H1 (cell line): ENCODE measurements at regions not wholly inside any gene's neighbourhood (a gene's known extent, or its start where the extent isn't known, plus 50 kb on each side); places are given as distances from the start of the nearest gene placed in this dataset.

Experiments used
- CTCF ChIA-PET: fragments of 300-600 bp; sonication (Branson Sonifier 250); formaldehyde crosslinking; loops from one replicate; lab custom pipeline; 2021; ENCODE audit not compliant: partially characterized antibody; lab: Charles Lee
- POLR2A ChIA-PET: fragments of 300-600 bp; sonication (Branson Sonifier 250); formaldehyde crosslinking; loops from one replicate; lab custom pipeline; 2021; ENCODE audit warnings: inconsistent platforms; ENCODE audit not compliant: partially characterized antibody; lab: Charles Lee
- DNase-seq, 2 experiments: peaks; one replicate each; pipeline versions ENCODE4 v3.0.0 to v3.0.0-alpha.2; 2010 to 2022; ENCODE audit warnings: low spot score in 2 of 2, low read depth in 1 of 2, mixed read lengths in 1 of 2
- FAIRE-seq: peaks from 2 replicates; lab custom pipeline; 2011; peaks lifted over from hg19 to GRCh38; lab: Jason Lieb, UNC
- H2AFZ ChIP-seq: 2 replicates; pipeline ENCODE4 v1.8.1; 2012; ENCODE audit warnings: low read length, inconsistent platforms
- H2AK5ac ChIP-seq: 2 replicates; pipeline ENCODE4 v1.6.1; 2013; ENCODE audit warnings: low read depth, low read length
- H2BK120ac ChIP-seq: replicated peaks from 2 replicates; pipeline ENCODE3; 2013; ENCODE audit warnings: low read depth, low read length, inconsistent platforms
- H2BK12ac ChIP-seq: 2 replicates; pipeline ENCODE4 v1.6.1; 2013; ENCODE audit warnings: low read depth, low read length
- H2BK15ac ChIP-seq: 2 replicates; pipeline ENCODE4 v1.6.1; 2013; ENCODE audit warnings: low read length
- H2BK20ac ChIP-seq: 2 replicates; pipeline ENCODE4 v1.6.1; 2013; ENCODE audit warnings: low read length
- H2BK5ac ChIP-seq: 2 replicates; pipeline ENCODE4 v1.6.1; 2013; ENCODE audit warnings: low read depth, low read length
- H3K14ac ChIP-seq: 2 replicates; pipeline ENCODE4 v1.6.1; 2013; ENCODE audit warnings: inconsistent platforms; ENCODE audit not compliant: insufficient read length
- H3K18ac ChIP-seq: 2 replicates; pipeline ENCODE4 v1.6.1; 2013; ENCODE audit warnings: low read length; ENCODE audit errors: extremely low read depth
- H3K23ac ChIP-seq: 2 replicates; pipeline ENCODE4 v1.6.1; 2013; ENCODE audit warnings: inconsistent platforms; ENCODE audit not compliant: insufficient read length
- H3K23me2 ChIP-seq: 2 replicates; pipeline ENCODE4 v1.6.1; 2013; ENCODE audit warnings: low read depth, low read length
- H3K27ac ChIP-seq: 2 replicates; pipeline ENCODE4 v1.6.1; 2011; ENCODE audit warnings: low read depth, low read length, inconsistent platforms
- H3K27me3 ChIP-seq, 4 experiments: replicated peaks in 1 of 4; 1 replicate in 1 of 4; 2 replicates in 3 of 4; pipeline versions ENCODE4 v1.6.1 to v1.8.1; 2011 to 2013; ENCODE audit warnings: low read length in 3 of 4, mild to moderate bottlenecking in 3 of 4, inconsistent platforms in 2 of 4, mixed read lengths in 2 of 4, moderate library complexity in 1 of 4; ENCODE audit not compliant: control insufficient read depth in 3 of 4, insufficient read depth in 3 of 4; ENCODE audit errors: extremely low read depth in 1 of 4
- H3K36me3 ChIP-seq, 4 experiments: 2 replicates each; pipeline versions ENCODE4 v1.6.1 to v1.8.1; 2011 to 2013; ENCODE audit warnings: mild to moderate bottlenecking in 4 of 4, low read length in 3 of 4, moderate library complexity in 2 of 4, control low read depth in 1 of 4, inconsistent platforms in 1 of 4; ENCODE audit not compliant: insufficient read depth in 4 of 4, control insufficient read depth in 2 of 4
- H3K4ac ChIP-seq: replicated peaks from 2 replicates; pipeline ENCODE3; 2013; ENCODE audit warnings: low read length, low read depth, mixed read lengths, inconsistent platforms; ENCODE audit not compliant: insufficient read length
- H3K4me1 ChIP-seq, 4 experiments: replicated peaks in 1 of 4; 1 replicate in 1 of 4; 2 replicates in 3 of 4; pipeline versions ENCODE4 v1.6.1 to v1.8.1; 2011 to 2013; ENCODE audit warnings: low read length in 3 of 4, inconsistent platforms in 2 of 4, mixed read lengths in 1 of 4; ENCODE audit not compliant: insufficient read depth in 4 of 4, control insufficient read depth in 3 of 4
- H3K4me2 ChIP-seq, 2 experiments: 2 replicates each; pipeline versions ENCODE4 v1.6.1 to v1.8.1; 2011 to 2013; ENCODE audit warnings: low read depth in 2 of 2, low read length in 2 of 2, control low read depth in 1 of 2, inconsistent platforms in 1 of 2, mild to moderate bottlenecking in 1 of 2; ENCODE audit not compliant: insufficient read depth in 1 of 2
- H3K4me3 ChIP-seq, 4 experiments: fragments of 200-600, 300-600 bp in 1 of 4; sonication (generic), shearing (Covaris generic), sonication (Bioruptor Twin) in 1 of 4; 2 replicates each; pipeline versions ENCODE4 v1.5.1 to v1.8.1; 2011 to 2016; ENCODE audit warnings: low read length in 4 of 4, low read depth in 3 of 4, control low read depth in 2 of 4, inconsistent platforms in 2 of 4, mild to moderate bottlenecking in 2 of 4, mixed read lengths in 1 of 4, moderate library complexity in 1 of 4; ENCODE audit not compliant: insufficient read depth in 2 of 4; ENCODE audit errors: extremely low read depth in 1 of 4
- H3K56ac ChIP-seq: replicated peaks from 2 replicates; pipeline ENCODE3; 2013; ENCODE audit warnings: low read depth, mild to moderate bottlenecking, mixed read lengths, low read length, inconsistent platforms; ENCODE audit not compliant: insufficient read length
- H3K79me1 ChIP-seq: 2 replicates; pipeline ENCODE4 v1.6.1; 2013; ENCODE audit warnings: low read depth, low read length, control low read depth
- H3K79me2 ChIP-seq, 2 experiments: 2 replicates each; pipeline versions ENCODE4 v1.6.1 to v1.8.1; 2012 to 2013; ENCODE audit warnings: low read length in 2 of 2, mild to moderate bottlenecking in 2 of 2, inconsistent platforms in 1 of 2; ENCODE audit not compliant: insufficient read depth in 2 of 2, control insufficient read depth in 1 of 2
- H3K9ac ChIP-seq, 4 experiments: replicated peaks in 1 of 4; 1 replicate in 1 of 4; 2 replicates in 3 of 4; pipeline versions ENCODE4 v1.6.1 to v1.8.1; 2011 to 2013; ENCODE audit warnings: low read depth in 3 of 4, low read length in 3 of 4, control low read depth in 2 of 4, mild to moderate bottlenecking in 2 of 4, moderate library complexity in 2 of 4, inconsistent platforms in 1 of 4; ENCODE audit errors: extremely low read depth in 1 of 4
- H3K9me3 ChIP-seq, 2 experiments: 2 replicates each; pipeline versions ENCODE4 v1.6.1 to v1.8.1; 2012 to 2013; ENCODE audit warnings: mild to moderate bottlenecking in 2 of 2, moderate library complexity in 2 of 2, control low read depth in 1 of 2, inconsistent platforms in 1 of 2, low read depth in 1 of 2, low read length in 1 of 2, mixed read lengths in 1 of 2; ENCODE audit not compliant: insufficient read depth in 2 of 2
- H4K20me1 ChIP-seq, 2 experiments: replicated peaks in 1 of 2; 2 replicates each; pipeline versions ENCODE3 to v1.8.1; 2011 to 2013; ENCODE audit warnings: inconsistent platforms in 2 of 2, low read length in 2 of 2, mild to moderate bottlenecking in 1 of 2; ENCODE audit not compliant: insufficient read depth in 2 of 2, control insufficient read depth in 1 of 2
- H4K5ac ChIP-seq: 2 replicates; pipeline ENCODE4 v1.6.1; 2013; ENCODE audit warnings: low read length, low read depth, mixed read lengths, inconsistent platforms; ENCODE audit not compliant: insufficient read length
- H4K8ac ChIP-seq: 2 replicates; pipeline ENCODE4 v1.8.0; 2013; ENCODE audit warnings: mild to moderate bottlenecking, moderate library complexity, low read length, inconsistent platforms; ENCODE audit not compliant: insufficient read depth; ENCODE audit errors: extremely low read depth
- H4K91ac ChIP-seq: replicated peaks from 2 replicates; pipeline ENCODE3; 2013; ENCODE audit warnings: low read length, mixed read lengths, inconsistent platforms; ENCODE audit not compliant: insufficient read length
- CBX5 ChIP-seq: fragments of 300-800, 300-1000 bp; sonication (generic); IDR thresholded peaks from 2 replicates; pipeline ENCODE4 v1.7.1; 2016; ENCODE audit warnings: antibody characterized with exemption, low read length, low read depth
- CEBPB ChIP-seq: IDR thresholded peaks from 2 replicates; pipeline ENCODE4 v1.6.1; 2012; ENCODE audit warnings: low read depth, low read length
- EGR1 ChIP-seq: IDR thresholded peaks from 2 replicates; pipeline ENCODE4 v1.6.1; 2011; ENCODE audit warnings: low read depth, low read length, borderline replicate concordance
- HDAC6 ChIP-seq: IDR thresholded peaks from one replicate; pipeline ENCODE4 v1.7.1; 2012; ENCODE audit warnings: low read depth, mild to moderate bottlenecking, inconsistent platforms, low read length, moderate library complexity
- KDM1A ChIP-seq: fragments of 200-600, 300-600 bp; sonication (generic); IDR thresholded peaks from 2 replicates; pipeline ENCODE4 v1.7.1; 2016; ENCODE audit warnings: mild to moderate bottlenecking, low read length, borderline replicate concordance
- KDM4A ChIP-seq: IDR thresholded peaks from one replicate; pipeline ENCODE4 v1.7.1; 2012; ENCODE audit warnings: low read depth, mild to moderate bottlenecking, moderate library complexity, low read length, inconsistent platforms; ENCODE audit not compliant: severe bottlenecking
- RNF2 ChIP-seq: fragments of 200-900, 300-1000 bp; sonication (generic); IDR thresholded peaks from 2 replicates; pipeline ENCODE4 v1.7.1; 2016; ENCODE audit warnings: borderline replicate concordance, low read depth, mild to moderate bottlenecking, antibody characterized with exemption, low read length; ENCODE audit not compliant: poor library complexity, severe bottlenecking; ENCODE audit errors: missing control alignments
- TCF12 ChIP-seq: IDR thresholded peaks from 2 replicates; pipeline ENCODE4 v1.6.1; 2011; ENCODE audit warnings: low read depth, mild to moderate bottlenecking, low read length
- WGBS, 2 experiments: shearing (Covaris generic) in 1 of 2; methylation state at CpG; one replicate each; pipeline versions ENCODE4 v1.1.6 to v1.1.7; 2013 to 2015; ENCODE audit warnings: low lambda C conversion rate in 2 of 2, mixed read lengths in 2 of 2, inconsistent platforms in 1 of 2, low coverage in 1 of 2, missing lambda C conversion rate in 1 of 2; ENCODE audit not compliant: insufficient replicate concordance in 2 of 2, insufficient coverage in 1 of 2, insufficient read length in 1 of 2; ENCODE audit errors: extremely low coverage in 1 of 2, missing lambda C conversion rate in 1 of 2; 5-methylcytosine and 5-hydroxymethylcytosine counted together

DNA sequence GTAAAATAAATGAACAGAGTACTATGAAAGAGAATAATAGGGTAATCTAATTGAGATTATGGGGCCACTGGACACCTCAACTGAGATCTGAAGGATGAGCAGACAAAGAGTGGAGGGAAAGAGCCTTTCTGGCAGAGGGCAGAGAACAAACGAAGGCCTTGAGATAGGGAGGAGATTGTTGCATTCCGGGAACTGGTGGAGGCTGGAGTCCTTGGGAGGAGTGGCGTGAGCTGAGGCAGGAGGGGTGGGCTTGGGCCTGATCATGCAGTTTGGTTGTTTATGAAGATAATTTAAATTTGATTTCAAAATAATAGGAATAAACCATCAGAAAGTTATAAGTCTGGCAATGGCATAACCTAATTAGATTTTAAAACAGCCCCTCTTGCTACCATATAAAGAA lies 59.5 kb upstream of the GALNT15 start:
- H2BK120ac ChIP-seq: no peak overlapping the region
- H4K8ac ChIP-seq: no peak overlapping the region
- no peak overlapping the region for H2BK12ac ChIP-seq
- TF ChIP-seq RNF2 (no peak), TCF12 (no peak), HDAC6 (no peak), KDM1A (no peak), CBX5 (no peak), KDM4A (no peak), CEBPB (no peak), EGR1 (no peak)
- TF ChIP-seq, all 59 proteins: peak for 0
- no peak overlapping the region for H3K23ac ChIP-seq
- H3K4me3 ChIP-seq: no peak overlapping the region
- H3K79me1 ChIP-seq: no peaks in the 10 kb centered on the region
- H4K91ac ChIP-seq: no peak overlapping the region
- no peak for FAIRE-seq
- H3K9me3 ChIP-seq: no peaks in the 10 kb centered on the region; a peak in 2 of 4 replicates
- WGBS, 2 experiments: 89% methylated on average over 3 of the region's 3 CpGs; no CpG with 5 or more reads in 1 of the 2 experiments
- H3K14ac ChIP-seq: no peak overlapping the region
- ChIA-PET CTCF (no interaction called here), POLR2A (no interaction called here)
- no peak overlapping the region for H3K4ac ChIP-seq
- no peak overlapping the region for H4K5ac ChIP-seq
- H2AFZ ChIP-seq: no peak overlapping the region
- H3K4me1 ChIP-seq: no peaks in the 10 kb centered on the region
- H3K27me3 ChIP-seq: no peaks in the 10 kb centered on the region
- no peak overlapping the region for H2BK20ac ChIP-seq
- H3K56ac ChIP-seq: no peak overlapping the region
- H3K18ac ChIP-seq: no peak overlapping the region
- no peak for DNase-seq
- H3K9ac ChIP-seq: no peak overlapping the region
- H3K4me2 ChIP-seq: no peak overlapping the region
- H2BK5ac ChIP-seq: no peak overlapping the region
- no peaks in the 10 kb centered on the region for H4K20me1 ChIP-seq
- H3K36me3 ChIP-seq: no peaks in the 10 kb centered on the region
- H3K23me2 ChIP-seq: no peaks in the 10 kb centered on the region
- no peak overlapping the region for H3K27ac ChIP-seq
- H2BK15ac ChIP-seq: no peak overlapping the region
- no peak overlapping the region for H2AK5ac ChIP-seq
- H3K79me2 ChIP-seq: no peaks in the 10 kb centered on the region
